WTC11 (cell line): ENCODE measurements at regions not wholly inside any gene's neighbourhood (a gene's known extent, or its start where the extent isn't known, plus 50 kb on each side); places are given as distances from the start of the nearest gene placed in this dataset.

ENCODE experiments used
- ATAC-seq: fragments of 200-7000 bp; cut with Tn5 transposase; 2 replicates; pipeline ENCODE4 v1.10.0; 2021; ENCODE audit warnings: mild to moderate bottlenecking, moderate library complexity
- CTCF ChIA-PET: fragments of 300-600 bp; sonication (Branson Sonifier 250); formaldehyde crosslinking; loops from one replicate; lab custom pipeline; 2021; ENCODE audit warnings: antibody characterized with exemption; lab: Charles Lee
- POLR2A ChIA-PET: fragments of 350-600 bp; sonication (Branson Sonifier 250); formaldehyde crosslinking; loops from one replicate; lab custom pipeline; 2021; ENCODE audit warnings: antibody characterized with exemption; lab: Charles Lee
- DNase-seq: peaks from one replicate; pipeline ENCODE4 v3.0.0; 2021; ENCODE audit warnings: low spot score
- H3K27ac Mint-ChIP-seq: 2 replicates; pipeline ENCODE4 v1.8.0; 2021; ENCODE audit warnings: mixed read lengths
- H3K27me3 Mint-ChIP-seq: 2 replicates; pipeline ENCODE4 v1.8.0; 2021; ENCODE audit warnings: low read depth, mild to moderate bottlenecking, moderate library complexity, mixed read lengths
- H3K36me3 Mint-ChIP-seq: 2 replicates; pipeline ENCODE4 v1.8.0; 2021; ENCODE audit warnings: mixed read lengths
- H3K4me1 Mint-ChIP-seq: 2 replicates; pipeline ENCODE4 v1.8.0; 2022; ENCODE audit warnings: mixed read lengths
- H3K4me3 Mint-ChIP-seq: 2 replicates; pipeline ENCODE4 v1.8.0; 2021; ENCODE audit warnings: mild to moderate bottlenecking, moderate library complexity, mixed read lengths
- H3K9me3 Mint-ChIP-seq: 2 replicates; pipeline ENCODE4 v1.8.0; 2021; ENCODE audit warnings: mixed read lengths
- AR ChIP-seq: fragments of 250-450 bp; sonication (Bioruptor Pico); IDR thresholded peaks from 2 replicates; pipeline ENCODE4 v1.9.0; 2021; ENCODE audit warnings: mild to moderate bottlenecking
- CREB1 ChIP-seq: sonication (generic); formaldehyde crosslinking; IDR thresholded peaks from 2 replicates; pipeline ENCODE4 v1.8.0; 2023; ENCODE audit warnings: mild to moderate bottlenecking, missing genetic modification reagents
- CREM ChIP-seq: sonication (generic); formaldehyde crosslinking; IDR thresholded peaks from 2 replicates; pipeline ENCODE4 v1.8.1; 2022; ENCODE audit warnings: mild to moderate bottlenecking, missing genetic modification reagents, moderate library complexity
- EMX1 ChIP-seq: fragments of 250-450 bp; sonication (Bioruptor Pico); IDR thresholded peaks from 2 replicates; pipeline ENCODE4 v1.8.0; 2021; ENCODE audit warnings: mild to moderate bottlenecking
- FOXP1 ChIP-seq: sonication (generic); formaldehyde crosslinking; IDR thresholded peaks from 2 replicates; pipeline ENCODE4 v1.8.0; 2022; ENCODE audit warnings: missing genetic modification reagents, mild to moderate bottlenecking, moderate library complexity, borderline replicate concordance
- HMGA2 ChIP-seq: fragments of 250-450 bp; sonication (Bioruptor Pico); IDR thresholded peaks from 2 replicates; pipeline ENCODE4 v1.4.0; 2021; ENCODE audit warnings: mild to moderate bottlenecking, moderate library complexity
- IRF1 ChIP-seq: sonication (generic); formaldehyde crosslinking; IDR thresholded peaks from 2 replicates; pipeline ENCODE4 v1.8.0; 2023; ENCODE audit warnings: missing genetic modification reagents
- MXD4 ChIP-seq: fragments of 250-450 bp; sonication (Bioruptor Pico); IDR thresholded peaks from 2 replicates; pipeline ENCODE4 v1.8.0; 2021; ENCODE audit warnings: mild to moderate bottlenecking, moderate library complexity, borderline replicate concordance
- NFATC4 ChIP-seq: fragments of 250-450 bp; sonication (Bioruptor Pico); IDR thresholded peaks from 2 replicates; pipeline ENCODE4 v1.9.0; 2021; ENCODE audit warnings: mild to moderate bottlenecking
- NFYB ChIP-seq: sonication (generic); formaldehyde crosslinking; conservative IDR thresholded peaks from 2 replicates; pipeline ENCODE4 v1.8.0; 2022; ENCODE audit warnings: low read depth, missing genetic modification reagents
- NR1H2 ChIP-seq: sonication (generic); formaldehyde crosslinking; IDR thresholded peaks from 2 replicates; pipeline ENCODE4 v1.9.0; 2021; ENCODE audit warnings: mild to moderate bottlenecking, moderate library complexity, missing genetic modification reagents
- TEAD1 ChIP-seq: sonication (generic); formaldehyde crosslinking; IDR thresholded peaks from 2 replicates; pipeline ENCODE4 v1.8.0; 2022; ENCODE audit warnings: mild to moderate bottlenecking, missing genetic modification reagents
- USF2 ChIP-seq: sonication (generic); formaldehyde crosslinking; IDR thresholded peaks from 2 replicates; pipeline ENCODE4 v1.8.1; 2023; ENCODE audit warnings: mild to moderate bottlenecking, missing genetic modification reagents, moderate library complexity
- ZMAT4 ChIP-seq: fragments of 250-450 bp; sonication (Bioruptor Pico); IDR thresholded peaks from 2 replicates; pipeline ENCODE4 v1.9.0; 2021; ENCODE audit warnings: mild to moderate bottlenecking
- ZNF232 ChIP-seq: sonication (generic); formaldehyde crosslinking; IDR thresholded peaks from 2 replicates; pipeline ENCODE4 v1.8.0; 2022; ENCODE audit warnings: mild to moderate bottlenecking, missing genetic modification reagents
- ZNF317 ChIP-seq: sonication (generic); formaldehyde crosslinking; IDR thresholded peaks from 2 replicates; pipeline ENCODE4 v1.8.1; 2023; ENCODE audit warnings: low read depth, mild to moderate bottlenecking, moderate library complexity, missing genetic modification reagents, borderline replicate concordance
- ZNF416 ChIP-seq: fragments of 250-450 bp; sonication (Bioruptor Pico); IDR thresholded peaks from 2 replicates; pipeline ENCODE4 v1.9.0; 2021; ENCODE audit warnings: mild to moderate bottlenecking, inconsistent platforms
- ZNF532 ChIP-seq: fragments of 250-450 bp; sonication (Bioruptor Pico); IDR thresholded peaks from 2 replicates; pipeline ENCODE4 v1.9.0; 2021; ENCODE audit warnings: mild to moderate bottlenecking, borderline replicate concordance
- TF ChIP-seq, protein P1 (sequence below): sonication (generic); formaldehyde crosslinking; IDR thresholded peaks from 2 replicates; pipeline ENCODE4 v1.8.1; 2023; ENCODE audit warnings: mild to moderate bottlenecking, moderate library complexity, missing genetic modification reagents
- TF ChIP-seq, protein P2 (sequence below): fragments of 250-450 bp; sonication (Bioruptor Pico); conservative IDR thresholded peaks from 2 replicates; pipeline ENCODE4 v1.9.0; 2021; ENCODE audit warnings: mild to moderate bottlenecking

- TF ChIP-seq CREB1 (CRISPR knock-in tag) (no peak), NFATC4 (CRISPR knock-in tag) (no peak), HMGA2 (no peak), ZNF232 (CRISPR knock-in tag) (no peak), ZMAT4 (CRISPR knock-in tag) (no peak), AR (CRISPR knock-in tag) (no peak), ZNF416 (CRISPR knock-in tag) (no peak), TEAD1 (no peak), ZNF532 (CRISPR knock-in tag) (no peak), CREM (CRISPR knock-in tag) (no peak), FOXP1 (no peak), IRF1 (no peak), NFYB (CRISPR knock-in tag) (no peak), NR1H2 (CRISPR knock-in tag) (no peak), USF2 (CRISPR knock-in tag) (no peak)
- TF ChIP-seq, protein P1, sequence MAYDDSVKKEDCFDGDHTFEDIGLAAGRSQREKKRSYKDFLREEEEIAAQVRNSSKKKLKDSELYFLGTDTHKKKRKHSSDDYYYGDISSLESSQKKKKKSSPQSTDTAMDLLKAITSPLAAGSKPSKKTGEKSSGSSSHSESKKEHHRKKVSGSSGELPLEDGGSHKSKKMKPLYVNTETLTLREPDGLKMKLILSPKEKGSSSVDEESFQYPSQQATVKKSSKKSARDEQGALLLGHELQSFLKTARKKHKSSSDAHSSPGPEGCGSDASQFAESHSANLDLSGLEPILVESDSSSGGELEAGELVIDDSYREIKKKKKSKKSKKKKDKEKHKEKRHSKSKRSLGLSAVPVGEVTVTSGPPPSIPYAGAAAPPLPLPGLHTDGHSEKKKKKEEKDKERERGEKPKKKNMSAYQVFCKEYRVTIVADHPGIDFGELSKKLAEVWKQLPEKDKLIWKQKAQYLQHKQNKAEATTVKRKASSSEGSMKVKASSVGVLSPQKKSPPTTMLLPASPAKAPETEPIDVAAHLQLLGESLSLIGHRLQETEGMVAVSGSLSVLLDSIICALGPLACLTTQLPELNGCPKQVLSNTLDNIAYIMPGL (CRISPR knock-in tag): no peak
- Mint-ChIP-seq H3K4me1 (peaks cover 13% of the 10 kb centered on the region), H3K27ac (no peak overlapping the region), H3K36me3 (no peaks in the 10 kb centered on the region), H3K9me3 (peaks cover 7% of the 10 kb centered on the region; the same call in 1 of the 2 replicates), H3K4me3 (no peak overlapping the region), H3K27me3 (no peaks in the 10 kb centered on the region)
- CTCF ChIA-PET: interaction anchor here (1.4 to 1.6 kb wide), 2 partner anchors 207 to 222 kb away, joined by 3 to 6 read pairs; no protein-coding TSS in a partner anchor
- POLR2A ChIA-PET: no interaction called here
- ATAC-seq: no peak
- DNase-seq: no peak
Measured at GRCh38 chrX:56026815-56027214, 205.3 kb upstream of the KLF8 start.

GRCh38 chrX:56029188-56029587, 203.0 kb upstream of the KLF8 start:
- TF ChIP-seq MXD4 (CRISPR knock-in tag) (no peak), ZNF317 (no peak), EMX1 (no peak)
- TF ChIP-seq, protein P2, sequence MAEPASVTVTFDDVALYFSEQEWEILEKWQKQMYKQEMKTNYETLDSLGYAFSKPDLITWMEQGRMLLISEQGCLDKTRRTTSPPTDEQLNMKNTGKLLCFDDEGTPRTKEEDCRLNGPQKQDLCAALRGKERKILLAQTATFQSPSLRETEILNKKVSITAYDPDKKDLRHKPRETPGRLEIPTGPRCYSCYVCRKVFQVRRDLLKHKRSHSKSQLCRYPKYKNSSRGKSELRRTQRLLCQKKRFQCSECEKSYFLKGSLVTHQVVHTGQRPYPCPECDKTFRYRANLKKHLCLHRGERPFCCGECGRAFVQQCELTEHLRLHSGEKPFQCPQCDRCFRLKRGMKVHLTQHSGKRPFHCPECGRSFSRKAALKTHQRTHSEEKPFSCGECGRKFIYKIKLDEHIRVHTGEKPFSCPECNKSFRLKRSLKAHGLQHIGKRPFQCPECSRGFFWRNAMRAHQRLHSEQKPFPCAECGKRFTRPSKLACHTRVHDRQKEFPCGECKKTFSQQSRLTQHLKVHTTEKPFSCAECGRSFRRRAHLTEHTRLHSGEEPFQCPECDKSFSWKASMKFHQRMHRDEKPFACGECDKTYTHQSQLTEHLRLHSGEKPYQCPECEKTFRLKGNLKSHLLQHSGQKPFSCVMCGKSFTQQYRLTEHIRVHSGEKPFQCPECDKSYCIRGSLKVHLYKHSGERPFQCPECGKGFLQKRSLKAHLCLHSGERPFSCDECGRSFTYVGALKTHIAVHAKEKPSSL (CRISPR knock-in tag): no peak
- no peak for ATAC-seq

More at GRCh38 chrX:56029188-56029587, 203.0 kb upstream of the KLF8 start:
- CTCF ChIA-PET: no interaction called here
- POLR2A ChIA-PET: no interaction called here
- Mint-ChIP-seq H3K4me3 (no peak overlapping the region), H3K36me3 (no peaks in the 10 kb centered on the region), H3K27me3 (no peaks in the 10 kb centered on the region), H3K4me1 (peaks cover 23% of the 10 kb centered on the region), H3K9me3 (peaks cover 7% of the 10 kb centered on the region; the same call in 1 of the 2 replicates), H3K27ac (no peak overlapping the region)
- DNase-seq: no peak
